GM18520 (cell line): ENCODE measurements at regions not wholly inside any gene's neighbourhood (a gene's known extent, or its start where the extent isn't known, plus 50 kb on each side); places are given as distances from the start of the nearest gene placed in this dataset.

Experiments
- ATAC-seq: cut with Tn5 transposase; IDR thresholded peaks from one replicate; pipeline ENCODE4 v1.9.1; 2021; ENCODE audit not compliant: unreplicated experiment

DNA sequence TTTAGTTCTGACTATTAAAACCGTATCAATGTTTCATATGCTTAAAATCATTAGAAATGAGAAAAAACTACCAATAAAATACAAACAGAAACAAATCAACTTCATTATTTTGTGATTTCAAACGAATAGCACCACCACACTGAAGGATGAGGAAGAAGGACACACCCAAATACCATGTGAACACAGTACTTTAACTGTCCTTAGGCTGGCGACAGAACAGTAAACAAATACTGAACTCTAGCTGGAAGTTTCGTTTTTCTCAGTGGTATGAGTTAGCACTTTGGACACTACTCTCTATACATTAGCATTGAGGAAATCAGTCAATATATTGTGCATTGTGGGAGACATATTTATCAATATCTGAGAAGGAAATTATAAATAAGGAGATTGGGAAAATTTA, 202.4 kb upstream of the AGAP1 start:
- ATAC-seq: no peak

DNA sequence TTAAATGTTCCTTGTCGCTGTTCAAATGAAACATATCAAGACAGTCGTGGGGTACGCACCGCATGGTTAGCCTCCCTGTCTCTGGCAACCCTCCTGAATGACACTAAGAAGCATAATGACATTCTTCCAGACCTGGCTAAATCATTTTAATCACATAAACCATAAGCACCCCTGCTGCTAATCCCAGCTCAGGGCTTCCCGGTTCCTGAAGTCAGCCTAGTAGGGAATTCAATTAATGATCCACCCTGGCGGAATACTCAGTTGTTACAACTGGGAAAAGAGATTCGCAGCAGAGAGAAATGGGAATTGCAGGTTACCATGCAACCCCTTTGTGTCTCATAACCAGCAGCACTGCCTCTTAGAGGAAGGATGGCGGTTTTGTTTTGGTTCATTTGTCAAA, 200.8 kb upstream of the AGAP1 start:
- ATAC-seq: no peak

DNA sequence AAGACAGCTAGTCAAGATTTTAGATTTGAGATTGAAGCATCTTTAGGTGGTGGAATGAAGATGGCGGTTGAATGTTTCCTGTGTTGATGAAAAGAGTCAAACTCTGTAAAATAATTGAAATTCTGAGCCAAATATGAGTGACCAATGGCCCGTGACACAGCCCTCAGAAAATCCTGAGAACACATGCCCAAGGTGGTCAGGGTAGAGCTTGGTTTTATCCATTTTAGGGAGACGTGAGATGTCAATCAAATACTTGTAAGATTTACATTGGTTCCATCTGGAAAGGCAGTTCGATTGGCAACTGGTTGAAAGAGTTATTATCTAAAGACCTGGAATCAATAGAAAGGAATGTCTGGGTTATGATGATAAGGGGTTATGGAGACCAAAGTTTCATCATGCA, 198.0 kb upstream of the AGAP1 start:
- no peak for ATAC-seq

DNA sequence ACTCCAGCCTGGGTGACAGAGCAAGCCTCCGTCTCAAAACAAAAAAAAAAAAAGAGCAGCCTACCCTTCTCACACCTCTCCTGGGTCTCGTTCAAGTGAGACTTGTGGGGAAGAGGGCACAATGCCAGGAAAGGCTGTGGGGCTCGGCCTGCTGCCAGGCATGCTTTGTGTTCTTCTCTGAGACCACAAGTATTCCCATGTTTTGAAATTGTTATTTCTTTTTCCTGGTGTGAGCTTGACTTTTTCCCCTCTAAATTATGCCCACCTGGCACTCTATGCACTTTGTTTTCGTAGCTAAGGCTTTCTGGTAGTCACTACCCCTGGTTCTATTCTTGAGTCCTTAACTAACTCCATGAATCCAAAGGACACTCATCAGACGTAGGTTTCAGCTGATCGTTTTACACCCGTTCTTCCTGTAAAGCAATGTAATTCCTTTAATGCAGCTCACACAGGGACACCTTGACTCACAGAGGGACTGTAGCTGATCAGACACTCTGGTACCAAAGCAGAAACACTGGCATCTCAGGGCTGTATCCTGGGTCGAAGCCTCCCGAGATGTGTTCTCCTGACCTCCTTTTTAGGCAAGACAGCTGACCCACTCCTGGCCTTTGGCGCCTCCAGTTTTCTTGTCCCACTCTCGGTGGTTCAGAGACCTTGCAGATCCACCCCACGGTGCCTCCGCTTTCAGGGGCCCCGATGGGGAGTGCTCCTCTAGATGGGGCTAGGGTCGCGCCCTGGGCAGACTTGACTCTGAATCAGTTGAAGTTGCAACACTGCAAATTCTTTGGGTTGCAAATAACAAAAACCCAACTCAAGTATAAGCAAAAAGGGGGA, 193.3 kb upstream of the AGAP1 start:
- ATAC-seq: no peak

DNA sequence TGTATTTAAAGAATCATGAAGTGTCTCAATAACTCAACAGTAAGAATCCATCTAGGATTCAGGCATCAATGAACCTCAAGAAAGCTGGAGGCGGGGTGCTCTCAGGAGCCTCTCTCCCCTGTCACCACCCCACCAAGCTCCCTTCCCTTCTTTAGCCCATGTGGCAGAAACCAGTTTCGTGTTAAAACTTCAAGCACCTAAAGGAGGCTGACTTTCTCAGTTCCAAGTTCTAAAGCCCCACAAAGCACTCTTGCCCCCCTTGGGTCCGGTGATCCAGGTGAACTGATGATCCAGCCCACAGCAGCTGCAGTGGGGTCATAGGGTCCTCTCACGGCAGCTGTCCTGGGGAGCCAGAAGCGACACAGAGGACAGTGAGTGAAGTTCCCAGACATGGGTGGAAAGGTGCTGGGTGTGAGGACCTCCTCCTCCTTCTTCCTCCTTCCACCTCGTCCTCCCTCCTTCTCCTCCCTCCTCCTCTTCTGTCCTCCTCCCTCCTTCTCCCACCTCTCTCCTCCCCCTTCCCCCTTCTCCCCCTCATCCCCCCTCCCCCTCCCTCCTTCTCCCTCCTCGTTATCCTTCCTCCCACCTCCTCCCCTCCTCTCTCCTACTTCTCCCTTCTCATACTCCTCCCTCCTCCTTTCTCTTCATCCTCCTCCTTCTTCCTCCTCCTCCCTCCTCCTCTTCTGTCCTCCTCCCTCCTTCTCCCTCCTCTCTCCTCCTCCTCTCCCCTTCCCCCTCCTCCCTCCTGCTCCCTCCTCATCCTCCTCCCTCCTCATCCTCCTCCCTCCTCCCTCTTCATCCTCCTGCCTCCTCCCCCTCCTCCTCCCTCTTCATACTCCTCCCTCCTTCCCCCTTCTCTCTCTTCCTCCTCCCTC, 192.4 kb upstream of the AGAP1 start:
- ATAC-seq: no peak

DNA sequence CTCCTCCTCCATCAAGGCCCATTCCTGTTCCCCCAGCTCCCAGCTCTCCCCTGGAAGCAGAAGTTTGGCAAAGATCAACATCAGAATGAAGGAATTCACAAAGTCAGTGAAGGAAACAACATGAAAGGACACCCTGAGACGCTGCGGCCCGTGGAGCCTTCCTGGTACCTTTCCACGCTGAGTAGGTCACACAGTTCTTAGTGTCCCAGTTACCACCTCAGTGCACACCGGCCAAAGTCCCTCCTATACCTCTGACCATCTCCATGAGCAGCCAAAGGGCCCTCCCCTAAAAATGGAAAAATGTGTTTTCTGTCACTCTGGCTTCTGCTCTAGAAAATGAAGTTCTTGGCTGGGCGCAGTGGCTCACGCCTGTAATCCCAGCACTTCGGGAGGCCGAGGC, 191.6 kb upstream of the AGAP1 start:
- ATAC-seq: no peak

DNA sequence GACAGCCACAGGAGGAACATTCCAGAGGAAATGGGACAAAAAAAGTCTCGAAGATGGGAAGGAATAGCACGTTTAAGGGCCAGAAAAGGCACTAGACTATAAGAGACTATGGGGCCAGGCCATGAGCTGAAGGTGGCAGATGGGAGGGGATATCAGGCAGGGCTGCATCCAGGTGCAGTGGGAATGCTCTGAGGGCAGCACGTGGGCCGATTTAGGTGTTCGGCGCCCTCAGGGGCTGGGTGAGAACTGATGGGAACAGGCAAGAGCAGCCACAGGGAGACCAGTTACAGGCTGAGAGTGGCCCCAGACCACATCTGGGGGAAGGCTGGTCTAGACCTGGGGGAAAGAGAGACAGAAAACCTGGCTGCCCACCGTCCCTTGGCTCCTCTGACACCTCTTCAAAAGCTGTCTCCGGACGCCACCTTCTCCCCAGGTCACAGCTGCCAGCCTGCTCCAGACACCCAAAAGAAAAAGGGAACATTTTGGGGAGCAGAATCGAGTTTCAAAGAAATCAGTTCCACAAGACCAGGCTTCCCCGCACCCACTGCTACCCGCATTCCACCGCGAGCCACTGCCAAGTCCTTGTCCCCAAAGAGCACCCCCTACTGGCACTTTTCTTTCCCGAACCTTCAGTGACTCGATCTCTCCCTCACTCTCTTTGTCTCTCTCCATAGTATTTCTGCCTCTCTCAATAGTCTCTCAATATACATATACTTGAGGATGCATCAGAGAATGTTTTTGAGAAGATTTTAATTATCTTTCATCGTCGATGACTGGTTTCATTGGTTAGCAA, 190.1 kb upstream of the AGAP1 start:
- ATAC-seq: no peak

DNA sequence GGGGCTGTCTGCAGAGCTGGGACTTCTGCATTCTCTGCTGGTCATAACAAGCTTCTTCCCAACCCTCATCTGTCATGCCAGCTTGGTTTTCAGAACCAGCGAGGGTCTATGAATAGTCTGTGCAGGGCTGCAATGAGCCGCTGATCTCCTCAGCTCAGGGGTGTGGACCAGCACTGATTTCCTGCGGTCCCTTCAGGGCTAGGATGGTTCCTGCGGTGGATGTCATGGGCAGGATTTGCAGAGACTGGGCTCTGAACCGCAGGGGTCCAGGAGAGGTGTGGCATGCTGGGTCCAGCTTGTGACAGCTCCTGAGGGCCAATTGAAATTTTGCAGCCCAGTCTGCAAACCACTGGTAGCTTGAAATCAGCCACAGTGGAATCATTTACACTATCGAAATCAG, 188.2 kb upstream of the AGAP1 start:
- ATAC-seq: no peak

DNA sequence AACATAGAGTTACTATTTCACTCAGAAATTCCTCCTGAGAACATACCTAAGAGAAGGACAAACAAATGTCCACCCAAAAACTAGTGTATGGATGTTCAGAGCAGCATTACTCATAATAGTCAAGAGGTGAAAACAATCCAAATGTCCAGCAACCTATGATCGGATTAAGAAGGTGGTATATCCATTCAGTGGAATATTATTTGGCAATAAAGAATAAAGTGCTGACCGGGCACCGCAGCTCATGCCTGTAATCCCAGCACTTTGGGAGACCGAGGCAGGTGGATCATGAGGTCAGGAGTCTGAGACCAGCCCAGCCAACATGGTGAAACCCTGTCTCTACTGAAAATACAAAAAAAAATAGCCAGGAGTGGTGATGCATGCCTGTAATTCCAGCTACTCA, 182.8 kb upstream of the AGAP1 start:
- ATAC-seq: no peak

DNA sequence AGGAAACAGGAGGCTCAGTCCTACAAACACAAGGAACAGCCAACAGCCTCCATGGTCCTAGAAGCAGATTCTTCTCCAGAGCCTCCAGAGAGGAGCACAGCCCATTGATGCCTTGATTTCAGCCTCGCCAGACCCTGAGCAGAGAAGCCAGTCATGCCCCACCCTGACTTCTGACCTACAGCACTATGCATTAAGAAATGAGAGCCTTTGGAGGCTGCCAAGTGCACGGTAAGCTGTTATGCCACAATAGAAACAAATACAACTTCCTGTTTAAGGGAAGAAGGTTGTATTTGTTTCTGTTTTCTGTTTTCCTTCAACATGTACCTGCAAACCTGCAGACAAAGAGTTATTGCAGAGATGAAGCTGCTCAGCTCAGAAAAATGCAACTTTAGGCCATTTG, 181.3 kb upstream of the AGAP1 start:
- no peak for ATAC-seq

DNA sequence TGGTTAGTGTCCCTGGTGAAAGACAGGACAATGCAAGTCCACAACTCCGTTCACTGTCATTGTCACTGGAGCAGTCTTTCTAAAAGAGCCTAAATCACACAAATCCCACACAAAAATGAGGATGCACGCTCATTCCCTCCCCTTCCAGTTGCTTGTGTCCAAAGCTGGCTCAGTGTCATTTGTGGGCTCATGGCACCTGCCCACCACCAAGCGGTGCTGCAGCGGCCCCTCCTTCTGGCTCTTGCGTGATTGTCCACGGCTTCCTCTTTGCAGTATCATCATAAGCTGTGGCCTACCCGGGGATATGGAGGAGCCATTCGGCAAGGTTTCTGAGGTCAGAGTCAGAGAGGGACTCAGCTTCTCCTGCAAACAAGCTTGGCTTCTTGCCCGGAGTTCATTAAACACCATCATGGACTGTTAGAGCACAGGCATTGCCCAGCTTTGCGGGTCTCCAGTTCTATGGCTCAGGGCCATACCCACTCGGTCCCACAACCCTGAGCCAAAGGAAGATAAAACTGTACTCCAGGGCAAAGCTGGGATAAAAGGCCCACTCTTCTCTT, 179.4 kb upstream of the AGAP1 start:
- no peak for ATAC-seq

DNA sequence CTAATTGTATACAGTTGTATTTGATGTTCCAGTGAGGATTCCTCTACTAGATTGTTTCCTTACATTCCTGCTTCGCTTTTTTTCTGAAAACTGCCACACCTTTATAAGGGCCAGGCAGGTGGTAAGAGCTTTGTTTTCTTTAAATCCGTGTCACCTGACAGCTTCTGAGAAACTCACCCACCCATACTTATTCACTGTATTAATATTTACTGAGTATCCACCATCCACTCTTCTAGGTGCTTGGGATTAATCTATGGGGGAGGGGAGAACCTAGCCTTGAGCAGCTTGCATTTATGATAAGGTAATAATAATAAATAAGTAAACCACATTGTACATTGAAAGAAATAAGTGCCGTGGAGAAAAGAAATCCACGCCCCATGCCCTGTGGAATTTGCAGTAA, 174.7 kb upstream of the AGAP1 start:
- ATAC-seq: no peak

DNA sequence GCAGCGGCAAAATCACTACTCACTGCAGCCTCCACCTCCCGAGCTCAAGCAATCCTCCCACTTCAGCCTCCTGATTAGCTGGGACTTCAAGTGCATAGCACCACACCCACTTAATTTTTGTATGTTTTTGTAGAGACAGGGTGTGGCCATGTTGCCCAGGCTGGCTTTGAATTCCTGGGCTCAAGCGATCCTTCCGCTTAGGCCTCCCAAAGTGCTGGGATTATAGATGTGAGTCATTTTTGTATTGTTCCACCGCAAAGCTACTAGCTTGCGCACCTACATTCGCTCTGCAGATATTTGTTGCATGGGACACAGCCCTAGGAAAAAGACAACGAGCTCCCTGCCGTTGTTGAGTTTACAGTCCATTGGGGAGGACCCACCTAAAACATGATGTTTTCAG, 173.5 kb upstream of the AGAP1 start:
- ATAC-seq: no peak

DNA sequence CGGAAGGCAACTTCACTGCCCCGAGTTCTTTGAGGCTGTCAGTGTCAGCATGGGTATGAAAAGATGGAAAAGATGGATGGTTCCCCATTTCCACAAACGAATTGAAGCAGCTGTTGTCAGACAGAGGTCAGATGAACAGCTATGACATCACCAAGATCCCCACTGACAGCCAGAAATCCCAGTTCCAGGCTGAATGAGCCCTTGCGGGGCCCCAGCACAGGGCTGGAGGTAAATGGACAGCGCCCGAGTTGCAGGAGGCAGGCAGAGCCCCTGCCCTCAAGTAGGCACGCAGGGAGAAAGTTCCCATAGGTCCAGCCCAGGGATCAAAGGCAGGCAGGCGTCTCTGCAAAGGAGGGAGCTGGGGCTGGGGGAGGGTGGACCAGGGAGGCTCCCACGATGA, 169.5 kb upstream of the AGAP1 start:
- no peak for ATAC-seq

DNA sequence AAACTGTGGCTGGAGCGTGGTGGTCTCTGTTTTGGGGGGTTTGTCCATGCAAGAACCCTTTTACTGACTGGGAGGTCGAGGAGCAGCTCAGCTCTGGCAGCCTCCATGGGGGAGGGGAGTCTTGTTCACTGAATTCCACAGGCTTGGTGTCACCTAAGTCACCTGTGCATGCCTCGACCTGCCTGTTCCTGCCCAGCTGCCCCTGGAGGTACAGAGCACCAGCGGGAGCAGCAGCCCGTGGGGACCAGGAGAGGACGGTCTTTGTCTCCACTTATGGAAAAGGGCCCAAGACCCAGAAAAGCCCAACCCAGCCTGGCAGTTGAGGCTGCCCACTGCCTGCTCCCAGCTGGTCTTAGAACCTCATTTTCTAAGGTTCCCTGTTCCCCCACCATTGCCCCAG, 168.7 kb upstream of the AGAP1 start:
- no peak for ATAC-seq

DNA sequence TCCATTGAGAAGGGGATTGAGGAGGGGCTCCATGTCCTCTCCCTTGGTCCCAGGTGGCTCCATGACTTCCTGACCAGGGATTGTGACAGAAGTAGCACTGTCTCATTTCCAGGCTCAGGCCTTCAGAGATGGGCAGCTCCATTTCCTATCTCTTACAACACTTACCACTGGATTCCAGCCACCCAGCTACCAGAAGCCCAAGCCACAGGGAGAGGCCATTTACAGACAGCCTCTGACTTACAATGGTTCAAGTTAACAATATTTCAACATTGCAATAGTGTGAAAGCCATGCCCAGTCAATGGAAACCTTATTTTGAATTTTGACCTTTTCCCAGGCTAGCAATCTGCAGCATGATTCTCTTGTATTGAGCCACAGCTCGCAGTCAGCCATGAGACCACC, 164.9 kb upstream of the AGAP1 start:
- no peak for ATAC-seq

DNA sequence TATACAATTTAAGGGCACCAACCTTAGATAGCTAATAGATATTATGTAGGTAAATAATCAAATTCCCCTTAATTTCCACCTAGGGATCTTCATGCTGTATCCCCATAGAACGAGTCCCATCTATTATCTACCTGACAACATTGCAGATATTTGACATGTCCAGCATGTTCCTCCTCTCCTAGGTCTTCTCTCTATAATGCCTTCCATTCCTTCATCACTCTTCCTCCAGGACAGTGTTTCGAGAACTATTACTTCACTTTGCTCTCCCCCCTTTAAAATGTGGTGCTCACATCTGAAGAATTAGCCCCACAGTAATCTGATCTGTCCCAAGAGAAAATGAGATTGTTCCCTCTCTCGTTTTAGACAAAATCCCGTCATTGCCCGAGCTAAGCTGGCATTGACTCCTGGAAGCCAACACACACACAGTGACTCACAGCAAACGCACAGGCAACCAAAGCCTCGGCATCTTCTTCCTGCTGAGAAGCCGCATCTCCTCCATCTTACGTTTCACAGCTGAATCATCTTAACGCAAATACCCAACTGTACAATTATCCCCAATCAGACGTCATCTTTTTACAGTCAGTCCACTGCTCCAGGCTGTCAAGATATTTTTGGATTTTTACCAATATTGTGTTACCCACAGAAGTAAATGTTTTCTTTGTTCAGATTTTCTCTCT, 162.9 kb upstream of the AGAP1 start:
- ATAC-seq: no peak

DNA sequence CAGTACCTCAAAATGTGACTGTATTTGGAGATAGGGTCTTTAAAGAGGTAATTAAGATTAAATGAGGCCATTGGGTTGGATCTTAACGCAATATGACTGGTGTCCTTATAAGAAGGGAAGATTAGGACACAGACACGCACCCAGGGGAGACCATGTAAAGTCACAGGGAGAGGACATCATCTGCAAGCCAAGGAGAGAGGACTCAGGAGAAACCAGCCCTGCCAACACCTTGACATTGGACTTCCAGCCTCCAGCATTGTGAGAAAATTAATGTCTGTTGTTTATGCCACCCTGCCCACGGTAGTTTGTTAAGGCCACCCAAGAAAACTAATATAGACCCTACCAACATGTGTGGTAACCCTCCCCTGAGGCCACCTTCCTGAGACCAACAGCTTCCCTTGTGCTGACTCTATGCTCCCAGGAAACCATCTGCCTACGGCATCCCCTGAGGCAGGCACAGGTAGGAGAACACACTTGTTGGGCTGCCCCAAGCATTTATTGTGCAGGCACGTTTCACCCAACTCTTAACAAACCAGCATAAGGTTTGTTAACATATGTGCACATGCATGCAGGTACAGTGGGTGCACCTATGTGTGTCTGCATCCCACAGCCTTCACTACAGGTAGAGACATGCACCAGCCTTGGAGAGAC, 161.5 kb upstream of the AGAP1 start:
- no peak for ATAC-seq

DNA sequence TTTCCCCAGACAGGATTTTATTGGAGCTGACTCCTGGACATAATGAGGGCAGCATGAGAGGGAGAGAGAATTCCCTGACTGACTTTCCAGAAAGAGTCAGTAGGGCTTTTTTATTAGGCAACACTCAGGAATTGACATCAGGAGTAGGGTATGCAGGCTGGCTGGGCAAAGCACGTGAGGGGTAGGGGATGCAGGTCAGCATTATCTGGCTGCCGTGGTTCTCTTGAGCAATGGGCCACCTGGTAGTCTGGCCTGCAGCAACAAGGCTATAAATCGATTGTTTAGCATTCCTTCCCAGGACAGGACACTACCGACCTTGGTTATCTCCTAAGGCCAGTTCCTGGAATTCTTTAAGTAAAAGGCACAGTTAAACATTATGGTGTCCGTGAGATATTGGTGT, 160.8 kb upstream of the AGAP1 start:
- ATAC-seq: no peak

DNA sequence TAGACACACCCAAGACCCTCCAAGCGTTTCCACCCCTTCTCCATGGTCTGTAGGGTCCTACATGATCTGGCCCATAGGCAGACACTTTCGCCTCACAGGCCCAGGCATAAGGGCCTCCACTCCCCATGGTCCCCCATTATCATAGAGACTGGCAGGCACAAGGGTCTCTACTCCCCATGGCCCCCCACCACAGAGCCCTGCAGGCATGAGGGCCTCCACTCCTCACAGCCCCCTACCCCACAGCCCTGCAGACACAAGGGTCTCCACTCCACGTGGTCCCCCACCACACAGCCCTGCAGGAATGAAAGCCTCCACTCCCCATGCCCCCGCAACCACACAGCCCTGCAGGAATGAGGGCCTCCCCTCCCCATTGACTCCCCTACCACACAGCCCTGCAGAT, 159.7 kb upstream of the AGAP1 start:
- ATAC-seq: no peak
